ENCODE measurements at regions not wholly inside any gene's neighbourhood (a gene's known extent, or its start where the extent isn't known, plus 50 kb on each side); places are given as distances from the start of the nearest gene placed in this dataset.
"Not testable (repeated sequence)": the region's sequence is repeated elsewhere in the genome, so short reads cannot be mapped to it uniquely, and the experiment has no call there.

- TF ChIP-seq CTCF (IDR thresholded peaks at IDR 0.05; ENCODE audit: unreplicated experiment), result no peak
- no peak for DNase-seq (ENCODE audit: low spot score in 2 of 2, unreplicated experiment in 2 of 2)
- Mint-ChIP-seq H3K27me3 (ENCODE audit: low read depth) (no peaks in the 10 kb centered on the region), H3K27ac (no peak overlapping the region), H3K4me3 (no peak overlapping the region), H3K4me1 (no peaks in the 10 kb centered on the region), H3K36me3 (no peaks in the 10 kb centered on the region), H3K9me3 (peaks cover 3% of the 10 kb centered on the region)
Measured at GRCh38 chr3:153552887-153553604, 391.0 kb downstream of the RAP2B start.

GRCh38 chr3:153553605-153553945, 391.5 kb downstream of the RAP2B start:
- H3K4me3 Mint-ChIP-seq, result no peak overlapping the region
- peaks cover 8% of the 10 kb centered on the region for H3K9me3 Mint-ChIP-seq
- H3K4me1 Mint-ChIP-seq, result no peaks in the 10 kb centered on the region
- DNase-seq (ENCODE audit: low spot score in 2 of 2, unreplicated experiment in 2 of 2), result no peak
- H3K27ac Mint-ChIP-seq, result no peak overlapping the region
- no peaks in the 10 kb centered on the region for H3K36me3 Mint-ChIP-seq
- no peak for TF ChIP-seq CTCF (IDR thresholded peaks at IDR 0.05; ENCODE audit: unreplicated experiment)
- no peaks in the 10 kb centered on the region for H3K27me3 Mint-ChIP-seq (ENCODE audit: low read depth)

- Mint-ChIP-seq H3K27me3 (ENCODE audit: low read depth) (no peaks in the 10 kb centered on the region), H3K4me3 (no peak overlapping the region), H3K36me3 (no peaks in the 10 kb centered on the region), H3K27ac (no peak overlapping the region), H3K9me3 (peaks cover 21% of the 10 kb centered on the region), H3K4me1 (no peaks in the 10 kb centered on the region)
- no peak for TF ChIP-seq CTCF (IDR thresholded peaks at IDR 0.05; ENCODE audit: unreplicated experiment)
- DNase-seq (ENCODE audit: low spot score in 2 of 2, unreplicated experiment in 2 of 2), result no peak
Measured at GRCh38 chr3:153555919-153556318, 393.9 kb downstream of the RAP2B start.

GRCh38 chr3:153559366-153559765, 397.3 kb downstream of the RAP2B start:
- H3K36me3 Mint-ChIP-seq; H3K4me3 Mint-ChIP-seq; DNase-seq (ENCODE audit: low spot score in 2 of 2, unreplicated experiment in 2 of 2); H3K27me3 Mint-ChIP-seq (ENCODE audit: low read depth); H3K4me1 Mint-ChIP-seq; H3K27ac Mint-ChIP-seq: not testable (repeated sequence)
- H3K9me3 Mint-ChIP-seq, result peaks cover 38% of the 10 kb centered on the region

GRCh38 chr3:153567011-153567410, 405.0 kb downstream of the RAP2B start:
- no peak for DNase-seq (ENCODE audit: low spot score in 2 of 2, unreplicated experiment in 2 of 2)
- Mint-ChIP-seq H3K4me3 (no peak overlapping the region), H3K36me3 (no peaks in the 10 kb centered on the region), H3K4me1 (no peaks in the 10 kb centered on the region), H3K9me3 (peaks cover 35% of the 10 kb centered on the region), H3K27ac (no peak overlapping the region), H3K27me3 (ENCODE audit: low read depth) (no peaks in the 10 kb centered on the region)
- no peak for TF ChIP-seq CTCF (IDR thresholded peaks at IDR 0.05; ENCODE audit: unreplicated experiment)

- Mint-ChIP-seq H3K36me3 (no peaks in the 10 kb centered on the region), H3K27me3 (ENCODE audit: low read depth) (no peaks in the 10 kb centered on the region), H3K9me3 (peaks cover 34% of the 10 kb centered on the region), H3K4me3 (no peak overlapping the region), H3K27ac (no peak overlapping the region), H3K4me1 (no peaks in the 10 kb centered on the region)
- TF ChIP-seq CTCF (IDR thresholded peaks at IDR 0.05; ENCODE audit: unreplicated experiment), result no peak
- DNase-seq (ENCODE audit: low spot score in 2 of 2, unreplicated experiment in 2 of 2), result no peak
Measured at GRCh38 chr3:153567556-153567955, 405.5 kb downstream of the RAP2B start.

- DNase-seq (ENCODE audit: low spot score in 2 of 2, unreplicated experiment in 2 of 2); H3K4me3 Mint-ChIP-seq: not testable (repeated sequence)
Measured at GRCh38 chr3:153570481-153570880, 408.5 kb downstream of the RAP2B start.

More at GRCh38 chr3:153570481-153570880, 408.5 kb downstream of the RAP2B start:
- not testable (repeated sequence) for H3K36me3 Mint-ChIP-seq; H3K27ac Mint-ChIP-seq; H3K27me3 Mint-ChIP-seq (ENCODE audit: low read depth); H3K4me1 Mint-ChIP-seq; H3K9me3 Mint-ChIP-seq
